ENCODE measurements at regions not wholly inside any gene's neighbourhood (a gene's known extent, or its start where the extent isn't known, plus 50 kb on each side); places are given as distances from the start of the nearest gene placed in this dataset.

GRCh38 chr2:224137208-224137607, 98.1 kb upstream of the SERPINE2 start:
- Mint-ChIP-seq H3K4me1 (peaks cover 3% of the 10 kb centered on the region; the same call in 2 of the 3 replicates), H3K9me3 (no peaks in the 10 kb centered on the region), H3K4me3 (no peak overlapping the region), H3K27ac (no peak overlapping the region), H3K27me3 (ENCODE audit: insufficient read depth, low read depth, poor library complexity) (peaks cover 3% of the 10 kb centered on the region), H3K36me3 (ENCODE audit: low read depth) (no peaks in the 10 kb centered on the region)
- ATAC-seq (no peak), DNase-seq (ENCODE audit: low spot score) (no peak)
- Histone ChIP-seq H3F3A (replicated peaks; ENCODE audit: low read depth) (no peaks in the 10 kb centered on the region), H4K20me1 (replicated peaks; ENCODE audit: insufficient read depth) (no peaks in the 10 kb centered on the region), H3K27me3 (ENCODE audit: insufficient read depth) (no peaks in the 10 kb centered on the region), H3K9me2 (ENCODE audit: insufficient read depth) (no peaks in the 10 kb centered on the region; the same call in 1 of the 2 replicates), H3K4me3 (no peak overlapping the region), H3K4me1 (ENCODE audit: insufficient read depth) (no peaks in the 10 kb centered on the region), H3K36me3 (ENCODE audit: insufficient read depth) (no peaks in the 10 kb centered on the region), H3K4me2 (no peak overlapping the region), H2AFZ (no peak overlapping the region), H3K27ac (ENCODE audit: low read depth) (no peak overlapping the region), H3K79me2 (replicated peaks; ENCODE audit: insufficient read depth) (no peaks in the 10 kb centered on the region)
- TF ChIP-seq EZH2 (IDR thresholded peaks at IDR 0.05; ENCODE audit: low read depth, unreplicated experiment), result no peak
- TF ChIP-seq ZNF114 (CRISPR knock-in tag; IDR thresholded peaks at IDR 0.05), result no peak
- TF ChIP-seq ZNF462 (CRISPR knock-in tag; IDR thresholded peaks at IDR 0.05), result no peak
- TF ChIP-seq POLR2AphosphoS5 (IDR thresholded peaks at IDR 0.05; ENCODE audit: low read depth), result no peak
- TF ChIP-seq NANOG (IDR thresholded peaks at IDR 0.05; ENCODE audit: borderline replicate concordance), result no peak
- TF ChIP-seq CTCF (conservative IDR thresholded peaks at IDR 0.05; ENCODE audit: low read depth in 2 of 2), result no peak
- no peak for TF ChIP-seq ETS1 (IDR thresholded peaks at IDR 0.05)
- no peak for TF ChIP-seq CREB1 (CRISPR knock-in tag; IDR thresholded peaks at IDR 0.05; ENCODE audit: low read depth)
- TF ChIP-seq REST (IDR thresholded peaks at IDR 0.05; ENCODE audit: unreplicated experiment), result no peak
- no peak for TF ChIP-seq STAT1 (IDR thresholded peaks at IDR 0.05; ENCODE audit: unreplicated experiment)
- TF ChIP-seq ZNF331 (CRISPR knock-in tag; IDR thresholded peaks at IDR 0.05; ENCODE audit: low read depth), result no peak
- no peak for TF ChIP-seq EZH2phosphoT487 (IDR thresholded peaks at IDR 0.05; ENCODE audit: unreplicated experiment)
- no peak for TF ChIP-seq JUNB (IDR thresholded peaks at IDR 0.05; ENCODE audit: unreplicated experiment)
